ENCODE measurements at regions not wholly inside any gene's neighbourhood (a gene's known extent, or its start where the extent isn't known, plus 50 kb on each side); places are given as distances from the start of the nearest gene placed in this dataset.

DNA sequence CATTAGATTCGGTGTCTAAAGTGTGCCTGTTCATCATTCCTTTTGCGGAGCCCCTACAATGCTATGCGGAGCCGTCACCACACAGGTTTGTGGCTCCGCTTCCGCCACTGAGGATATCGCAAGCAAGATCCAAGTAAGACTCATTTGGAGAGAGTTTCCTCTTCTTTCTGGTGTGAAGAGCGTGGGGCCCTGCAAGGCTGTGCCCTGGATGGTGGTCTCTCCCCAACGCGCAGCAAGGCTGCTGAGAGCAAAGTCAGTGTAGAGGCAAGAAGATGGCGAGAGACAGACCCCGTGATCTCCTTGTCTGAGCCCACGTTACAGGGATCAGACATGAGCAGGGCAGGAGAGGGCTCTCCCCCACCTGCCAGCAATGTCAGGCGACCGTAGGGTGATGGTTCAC, 96.3 kb upstream of the AFDN start:
- TF ChIP-seq, protein P1, sequence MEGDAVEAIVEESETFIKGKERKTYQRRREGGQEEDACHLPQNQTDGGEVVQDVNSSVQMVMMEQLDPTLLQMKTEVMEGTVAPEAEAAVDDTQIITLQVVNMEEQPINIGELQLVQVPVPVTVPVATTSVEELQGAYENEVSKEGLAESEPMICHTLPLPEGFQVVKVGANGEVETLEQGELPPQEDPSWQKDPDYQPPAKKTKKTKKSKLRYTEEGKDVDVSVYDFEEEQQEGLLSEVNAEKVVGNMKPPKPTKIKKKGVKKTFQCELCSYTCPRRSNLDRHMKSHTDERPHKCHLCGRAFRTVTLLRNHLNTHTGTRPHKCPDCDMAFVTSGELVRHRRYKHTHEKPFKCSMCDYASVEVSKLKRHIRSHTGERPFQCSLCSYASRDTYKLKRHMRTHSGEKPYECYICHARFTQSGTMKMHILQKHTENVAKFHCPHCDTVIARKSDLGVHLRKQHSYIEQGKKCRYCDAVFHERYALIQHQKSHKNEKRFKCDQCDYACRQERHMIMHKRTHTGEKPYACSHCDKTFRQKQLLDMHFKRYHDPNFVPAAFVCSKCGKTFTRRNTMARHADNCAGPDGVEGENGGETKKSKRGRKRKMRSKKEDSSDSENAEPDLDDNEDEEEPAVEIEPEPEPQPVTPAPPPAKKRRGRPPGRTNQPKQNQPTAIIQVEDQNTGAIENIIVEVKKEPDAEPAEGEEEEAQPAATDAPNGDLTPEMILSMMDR (IDR thresholded peaks at IDR 0.05; ENCODE audit: insufficient read depth, low read length) = no peak
- no peak overlapping the region for H3K4me3 ChIP-seq (ENCODE audit: low read depth, low read length)
- no peak for DNase-seq (ENCODE audit: low read depth)

DNA sequence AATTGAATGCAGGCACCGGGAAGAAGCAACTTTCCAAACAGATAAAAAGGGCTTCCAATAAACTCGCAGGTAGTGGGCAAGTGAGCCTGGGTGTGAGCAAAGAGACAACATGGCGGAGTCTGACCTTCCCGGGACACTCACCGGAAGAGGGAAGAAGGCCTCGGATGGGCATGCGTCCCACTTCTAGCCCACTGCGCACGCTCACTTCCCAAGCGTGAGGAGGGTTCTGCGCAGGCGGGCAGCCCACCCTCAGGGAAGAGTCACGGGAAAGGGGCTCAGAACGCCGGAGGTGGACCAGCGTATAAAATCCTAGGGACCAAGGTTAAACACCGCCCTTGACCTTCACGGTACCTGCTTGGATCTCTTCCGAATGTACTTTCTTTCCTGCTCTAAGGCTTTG, 95.5 kb upstream of the AFDN start:
- H3K4me3 ChIP-seq (ENCODE audit: low read depth, low read length) = no peak overlapping the region
- TF ChIP-seq, protein P1 (IDR thresholded peaks at IDR 0.05; ENCODE audit: insufficient read depth, low read length) = no peak
- DNase-seq (ENCODE audit: low read depth) = no peak

DNA sequence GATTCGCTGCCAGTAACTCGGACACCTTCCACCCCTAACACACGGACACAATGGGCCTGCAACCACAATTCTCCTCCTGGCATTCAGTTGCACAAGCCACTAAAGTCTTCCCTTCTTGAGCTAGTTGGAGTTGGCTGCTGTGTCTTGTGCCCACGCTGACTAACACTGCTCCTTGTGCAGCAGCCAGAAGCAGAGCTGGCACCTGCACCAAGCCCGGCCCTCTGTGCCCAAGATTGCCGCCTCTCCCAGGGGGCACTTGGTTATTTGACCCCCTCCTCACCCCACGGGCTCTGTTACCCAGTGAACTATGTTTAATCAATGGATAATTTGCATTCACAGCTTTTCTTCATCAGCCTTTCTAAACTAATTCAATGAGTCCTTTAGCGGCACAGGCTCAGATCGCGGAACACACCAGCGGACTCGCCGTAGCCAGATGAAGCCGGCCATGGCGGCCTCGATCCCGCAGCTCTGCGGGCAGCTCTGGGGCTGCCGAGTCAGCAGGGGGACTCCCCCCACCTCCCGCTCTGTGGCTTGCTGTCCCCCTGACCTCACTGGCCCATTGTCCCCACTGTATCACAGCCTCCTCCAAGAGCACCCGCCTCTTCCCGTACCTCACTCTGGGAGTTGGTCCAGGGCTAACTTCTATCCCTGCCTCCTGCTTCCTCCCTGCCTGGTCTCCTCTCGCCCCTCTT, 94.8 kb upstream of the AFDN start:
- TF ChIP-seq, protein P1 (IDR thresholded peaks at IDR 0.05; ENCODE audit: insufficient read depth, low read length) = no peak
- no peak overlapping the region for H3K4me3 ChIP-seq (ENCODE audit: low read depth, low read length)
- no peak for DNase-seq (ENCODE audit: low read depth)

DNA sequence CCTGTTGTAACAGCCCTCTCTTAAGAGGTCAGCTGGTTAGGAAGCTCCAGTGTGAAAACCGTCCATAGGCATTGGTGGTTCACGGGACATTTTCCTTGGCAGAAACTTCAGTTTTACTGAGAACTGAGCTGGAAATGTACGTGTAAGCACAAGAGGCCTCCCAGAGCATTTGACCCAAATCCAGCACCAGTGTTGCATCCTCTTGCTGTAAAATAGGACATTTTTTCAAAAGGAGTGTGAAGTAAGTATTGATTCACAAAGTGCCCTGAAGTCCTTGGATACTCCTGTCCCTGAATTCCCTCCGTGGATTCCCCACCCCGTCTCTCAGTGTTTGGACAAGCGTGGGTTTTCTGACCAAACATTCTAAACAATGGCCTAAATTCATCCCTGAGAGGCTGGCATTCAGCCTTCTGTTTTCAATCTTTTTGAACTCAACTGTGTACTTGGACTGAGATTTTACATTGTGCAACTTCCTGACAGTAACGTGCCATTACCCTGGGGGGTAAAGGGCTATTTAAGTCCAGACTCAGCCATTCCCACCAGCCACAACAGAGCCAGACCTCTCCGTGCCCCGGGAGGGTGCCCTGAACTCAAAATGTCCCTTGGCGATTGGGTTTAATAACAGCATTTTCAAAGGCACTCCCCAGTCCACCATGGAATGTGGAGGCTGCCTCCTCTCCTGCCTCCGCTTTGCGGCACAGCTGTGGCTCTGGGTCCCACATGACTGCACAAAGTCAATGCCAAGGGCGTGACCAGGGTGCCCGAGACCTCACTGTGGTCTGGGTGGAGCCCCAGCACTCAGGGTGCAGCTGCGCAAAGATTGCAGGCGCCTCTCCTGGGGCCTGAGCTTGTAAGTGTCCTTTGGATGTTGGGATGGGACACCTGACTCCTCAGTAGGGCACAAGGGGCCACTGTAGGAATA, 92.7 kb upstream of the AFDN start:
- TF ChIP-seq, protein P1 (IDR thresholded peaks at IDR 0.05; ENCODE audit: insufficient read depth, low read length) = no peak
- peak; percentile 8 for DNase-seq (ENCODE audit: low read depth)
- no peak overlapping the region for H3K4me3 ChIP-seq (ENCODE audit: low read depth, low read length)

DNA sequence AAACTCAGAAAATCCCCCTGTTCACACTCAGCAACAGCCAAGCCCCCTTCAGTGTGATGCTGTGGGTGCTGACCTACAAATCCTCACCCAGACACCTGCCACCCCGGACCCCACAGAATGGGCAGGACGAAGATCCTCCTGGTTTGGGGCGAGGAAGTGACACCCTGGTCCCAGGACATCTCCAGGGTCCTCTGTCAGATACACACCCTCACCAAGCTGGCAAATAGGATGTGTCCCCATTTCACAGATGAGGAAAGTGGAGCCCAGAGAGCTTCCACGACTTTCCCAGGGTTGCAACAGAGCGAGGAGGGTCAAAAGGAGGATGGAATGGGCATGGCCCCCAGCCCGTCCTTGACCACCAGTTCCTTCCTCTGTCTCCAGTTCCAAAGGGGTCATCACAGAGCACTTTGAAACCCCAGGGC, 92.0 kb upstream of the AFDN start:
- DNase-seq (ENCODE audit: low read depth) = no peak
- TF ChIP-seq, protein P1 (IDR thresholded peaks at IDR 0.05; ENCODE audit: insufficient read depth, low read length) = no peak
- H3K4me3 ChIP-seq (ENCODE audit: low read depth, low read length) = no peak overlapping the region

DNA sequence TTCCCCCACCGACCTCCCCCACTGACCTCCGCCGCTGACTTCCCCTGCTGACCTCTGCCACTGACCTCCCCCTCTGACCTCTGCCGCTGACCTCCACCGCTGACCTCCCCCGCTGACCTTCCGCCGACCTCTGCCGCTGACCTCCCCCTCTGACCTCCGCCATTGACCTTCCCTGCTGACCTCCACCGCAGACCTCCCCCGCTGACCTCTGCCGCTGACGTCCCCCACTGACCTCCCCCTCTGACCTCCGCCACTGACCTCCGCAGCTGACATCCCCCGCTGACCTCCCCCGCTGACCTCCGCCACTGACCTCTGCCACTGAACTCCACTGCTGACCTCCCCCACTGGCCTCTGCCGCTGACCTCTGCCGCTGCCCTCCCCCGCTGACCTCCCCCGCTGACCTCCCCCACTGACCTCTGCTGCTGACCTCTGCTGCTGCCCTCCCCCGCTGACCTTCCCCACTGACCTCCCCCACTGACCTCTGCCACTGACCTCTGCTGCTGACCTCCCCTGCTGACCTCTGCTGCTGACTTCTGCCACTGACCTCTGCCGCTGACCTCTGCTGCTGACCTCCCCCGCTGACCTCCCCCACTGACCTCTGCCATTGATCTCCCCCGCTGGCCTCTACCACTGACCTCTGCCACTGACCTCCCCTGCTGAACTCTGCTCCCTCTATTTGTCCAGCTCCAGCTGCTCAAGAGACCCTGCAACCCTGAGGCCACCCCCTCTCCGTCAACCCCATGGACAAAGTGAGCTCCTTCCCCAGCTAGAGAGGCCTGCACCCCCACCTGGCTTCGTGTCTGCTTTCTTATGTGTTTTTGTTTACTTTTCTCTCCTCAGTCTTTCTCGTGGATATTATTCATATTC, 91.4 kb upstream of the AFDN start:
- TF ChIP-seq, protein P1 (IDR thresholded peaks at IDR 0.05; ENCODE audit: insufficient read depth, low read length) = no peak
- DNase-seq (ENCODE audit: low read depth) = no peak
- no peak overlapping the region for H3K4me3 ChIP-seq (ENCODE audit: low read depth, low read length)
